Mucosa of descending colon (tissue), 3 donors: ENCODE measurements at regions not wholly inside any gene's neighbourhood (a gene's known extent, or its start where the extent isn't known, plus 50 kb on each side); places are given as distances from the start of the nearest gene placed in this dataset.
A peak's percentile ranks its signal among the peaks of the same experiment; 100 is the strongest.
"Not testable (repeated sequence)": the region's sequence is repeated elsewhere in the genome, so short reads cannot be mapped to it uniquely, and the experiment has no call there.

Source experiments
- ATAC-seq: fragments of 200-7000 bp; cut with Tn5 transposase; one replicate; pipeline ENCODE4 v1.9.1; 2020; ENCODE audit warnings: mild to moderate bottlenecking, moderate library complexity
- DNase-seq, 3 donors: peaks; one replicate each; pipeline ENCODE4 v3.0.0-alpha.2; 2020
- H3K36me3 ChIP-seq: fragments of 200-600 bp; one replicate; pipeline ENCODE4 v1.8.0; 2021; ENCODE audit warnings: low read depth, mild to moderate bottlenecking
- H3K4me1 ChIP-seq: fragments of 200-600 bp; one replicate; pipeline ENCODE4 v1.8.0; 2021; ENCODE audit warnings: low read depth, mild to moderate bottlenecking
- H3K4me3 ChIP-seq: fragments of 200-600 bp; one replicate; pipeline ENCODE4 v1.8.0; 2021; ENCODE audit warnings: mild to moderate bottlenecking
- H3K9me3 ChIP-seq: fragments of 200-600 bp; one replicate; pipeline ENCODE4 v1.8.0; 2021; ENCODE audit warnings: mild to moderate bottlenecking
- intact Hi-C, 2 donors: fragments of 100-400 bp; cut with DNase I in 1 of 2; cut with micrococcal nuclease in 1 of 2; formaldehyde crosslinking; loops; one replicate each; pipeline versions ENCODE4 v1.11.0 to v1.11.1; 2022; cut with DNase I, micrococcal nuclease
- TF ChIP-seq, protein P1 (sequence below): fragments of 200-600 bp; IDR thresholded peaks from one replicate; pipeline ENCODE4 v1.8.0; 2022; ENCODE audit warnings: antibody characterized with exemption, mild to moderate bottlenecking
- donor health status: DM: no; HTN: no; CAD: no; lungs with moderate emphysema.
- donor health status: DM: no; HTN: no; CAD: no.
- donor health status: DM: no; HTN: yes; CAD: no.

- intact Hi-C loops: no loop called here
- DNase-seq: peak in 1 of 3 donors; percentile 10
Observed at GRCh38 chr3:28151608-28152228, 89.7 kb upstream of the CMC1 start.

GRCh38 chr3:28155631-28156030, 85.8 kb upstream of the CMC1 start:
- DNase-seq (no peak), ATAC-seq (no peak)
- intact Hi-C loops: no loop called here
- no peaks in the 10 kb centered on the region for H3K4me1 ChIP-seq
- H3K9me3 ChIP-seq: peaks cover 17% of the 10 kb centered on the region
- H3K4me3 ChIP-seq: no peak overlapping the region
- H3K36me3 ChIP-seq: no peaks in the 10 kb centered on the region
- TF ChIP-seq, protein P1, sequence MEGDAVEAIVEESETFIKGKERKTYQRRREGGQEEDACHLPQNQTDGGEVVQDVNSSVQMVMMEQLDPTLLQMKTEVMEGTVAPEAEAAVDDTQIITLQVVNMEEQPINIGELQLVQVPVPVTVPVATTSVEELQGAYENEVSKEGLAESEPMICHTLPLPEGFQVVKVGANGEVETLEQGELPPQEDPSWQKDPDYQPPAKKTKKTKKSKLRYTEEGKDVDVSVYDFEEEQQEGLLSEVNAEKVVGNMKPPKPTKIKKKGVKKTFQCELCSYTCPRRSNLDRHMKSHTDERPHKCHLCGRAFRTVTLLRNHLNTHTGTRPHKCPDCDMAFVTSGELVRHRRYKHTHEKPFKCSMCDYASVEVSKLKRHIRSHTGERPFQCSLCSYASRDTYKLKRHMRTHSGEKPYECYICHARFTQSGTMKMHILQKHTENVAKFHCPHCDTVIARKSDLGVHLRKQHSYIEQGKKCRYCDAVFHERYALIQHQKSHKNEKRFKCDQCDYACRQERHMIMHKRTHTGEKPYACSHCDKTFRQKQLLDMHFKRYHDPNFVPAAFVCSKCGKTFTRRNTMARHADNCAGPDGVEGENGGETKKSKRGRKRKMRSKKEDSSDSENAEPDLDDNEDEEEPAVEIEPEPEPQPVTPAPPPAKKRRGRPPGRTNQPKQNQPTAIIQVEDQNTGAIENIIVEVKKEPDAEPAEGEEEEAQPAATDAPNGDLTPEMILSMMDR: no peak

More at GRCh38 chr3:28151608-28152228, 89.7 kb upstream of the CMC1 start:
- peaks cover 6% of the 10 kb centered on the region for H3K9me3 ChIP-seq
- peaks cover 6% of the 10 kb centered on the region for H3K4me1 ChIP-seq
- H3K36me3 ChIP-seq: no peaks in the 10 kb centered on the region
- H3K4me3 ChIP-seq: no peak overlapping the region
- no peak for ATAC-seq
- TF ChIP-seq, protein P1: no peak

GRCh38 chr3:28156599-28156998, 84.8 kb upstream of the CMC1 start:
- H3K4me3 ChIP-seq, H3K4me1 ChIP-seq, intact Hi-C loops, DNase-seq, H3K36me3 ChIP-seq, ATAC-seq: not testable (repeated sequence)
- H3K9me3 ChIP-seq: peaks cover 17% of the 10 kb centered on the region

DNA sequence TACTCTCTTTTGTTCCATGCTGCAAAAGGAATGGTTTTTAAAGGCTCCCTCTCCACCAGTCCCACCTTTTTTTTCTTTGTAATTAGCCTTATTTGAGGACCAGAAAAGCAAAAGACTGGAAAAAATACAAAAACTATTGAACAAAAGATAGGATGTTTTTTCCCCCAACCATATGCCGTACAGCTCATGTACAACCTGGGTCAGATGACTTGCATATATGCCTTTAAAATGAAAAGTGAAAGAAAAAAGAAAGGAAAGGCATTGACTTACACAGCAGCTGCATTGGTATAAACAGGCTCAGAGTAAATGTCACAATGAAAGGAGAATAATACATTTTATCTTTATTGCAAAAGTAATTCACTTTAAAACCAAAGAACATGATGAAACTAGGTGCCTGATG, 69.5 kb upstream of the CMC1 start:
- Histone ChIP-seq H3K9me3 (no peaks in the 10 kb centered on the region), H3K4me3 (no peak overlapping the region), H3K4me1 (no peaks in the 10 kb centered on the region), H3K36me3 (no peaks in the 10 kb centered on the region)
- ATAC-seq (peak; percentile 83), DNase-seq (no peak)
- TF ChIP-seq, protein P1: no peak
- intact Hi-C loops: no loop called here

GRCh38 chr3:28172748-28173147, 68.7 kb upstream of the CMC1 start:
- TF ChIP-seq, protein P1: no peak
- DNase-seq: no peak
- no peak for ATAC-seq
- Histone ChIP-seq H3K9me3 (no peaks in the 10 kb centered on the region), H3K4me1 (no peaks in the 10 kb centered on the region), H3K36me3 (no peaks in the 10 kb centered on the region), H3K4me3 (no peak overlapping the region)
- intact Hi-C loops: no loop called here

- TF ChIP-seq, protein P1: no peak
- H3K4me3 ChIP-seq: no peak overlapping the region
- H3K36me3 ChIP-seq: no peaks in the 10 kb centered on the region
- no peaks in the 10 kb centered on the region for H3K9me3 ChIP-seq
- ATAC-seq (no peak), DNase-seq (no peak)
- H3K4me1 ChIP-seq: no peaks in the 10 kb centered on the region
- intact Hi-C loops: no loop called here
Observed at GRCh38 chr3:28173836-28174235, 67.6 kb upstream of the CMC1 start.
